ENCODE measurements at regions not wholly inside any gene's neighbourhood (a gene's known extent, or its start where the extent isn't known, plus 50 kb on each side); places are given as distances from the start of the nearest gene placed in this dataset.

DNA sequence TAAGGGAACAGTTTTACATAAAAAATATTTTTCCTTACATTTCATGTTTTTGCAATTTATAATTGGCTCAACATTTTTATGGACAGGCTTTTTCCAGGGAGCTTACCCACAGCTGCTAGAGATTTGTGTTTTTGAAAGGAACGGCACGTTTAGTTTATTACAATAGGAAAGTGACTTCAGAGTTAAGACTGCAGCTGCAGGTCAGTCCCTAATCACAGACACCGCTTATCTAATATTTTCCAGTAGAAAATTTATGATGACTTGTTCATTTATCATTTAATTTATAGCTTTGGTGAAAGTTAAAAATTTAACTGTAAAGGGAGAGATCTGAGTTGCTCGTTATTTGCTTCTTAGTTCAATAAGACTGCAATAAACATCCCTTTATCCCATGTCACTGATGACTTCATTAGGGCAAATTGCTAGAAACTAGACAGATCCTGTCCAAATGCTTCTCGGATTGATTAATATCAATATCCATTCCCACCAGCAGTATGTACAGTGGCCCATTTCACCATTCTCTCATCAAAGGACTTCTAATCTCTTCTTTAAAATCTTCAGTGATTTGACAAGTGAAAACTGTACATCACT, 97.0 kb upstream of the ODAD2 start:
- Histone ChIP-seq H3K36me3 (no peaks in the 10 kb centered on the region), H3K9me3 (no peaks in the 10 kb centered on the region), H3K4me1 (no peaks in the 10 kb centered on the region), H3K27me3 (no peaks in the 10 kb centered on the region), H3K27ac (no peak overlapping the region), H3K4me3 (no peak overlapping the region)
- no peak for ATAC-seq
- TF ChIP-seq, protein P1, sequence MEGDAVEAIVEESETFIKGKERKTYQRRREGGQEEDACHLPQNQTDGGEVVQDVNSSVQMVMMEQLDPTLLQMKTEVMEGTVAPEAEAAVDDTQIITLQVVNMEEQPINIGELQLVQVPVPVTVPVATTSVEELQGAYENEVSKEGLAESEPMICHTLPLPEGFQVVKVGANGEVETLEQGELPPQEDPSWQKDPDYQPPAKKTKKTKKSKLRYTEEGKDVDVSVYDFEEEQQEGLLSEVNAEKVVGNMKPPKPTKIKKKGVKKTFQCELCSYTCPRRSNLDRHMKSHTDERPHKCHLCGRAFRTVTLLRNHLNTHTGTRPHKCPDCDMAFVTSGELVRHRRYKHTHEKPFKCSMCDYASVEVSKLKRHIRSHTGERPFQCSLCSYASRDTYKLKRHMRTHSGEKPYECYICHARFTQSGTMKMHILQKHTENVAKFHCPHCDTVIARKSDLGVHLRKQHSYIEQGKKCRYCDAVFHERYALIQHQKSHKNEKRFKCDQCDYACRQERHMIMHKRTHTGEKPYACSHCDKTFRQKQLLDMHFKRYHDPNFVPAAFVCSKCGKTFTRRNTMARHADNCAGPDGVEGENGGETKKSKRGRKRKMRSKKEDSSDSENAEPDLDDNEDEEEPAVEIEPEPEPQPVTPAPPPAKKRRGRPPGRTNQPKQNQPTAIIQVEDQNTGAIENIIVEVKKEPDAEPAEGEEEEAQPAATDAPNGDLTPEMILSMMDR (IDR thresholded peaks at IDR 0.05): no peak
- no peak for DNase-seq
- intact Hi-C loops (cut with DNase I): no loop called here

GRCh38 chr10:28094121-28094520, 95.2 kb upstream of the ODAD2 start:
- Histone ChIP-seq H3K4me1 (no peaks in the 10 kb centered on the region), H3K27ac (no peak overlapping the region), H3K36me3 (no peaks in the 10 kb centered on the region), H3K9me3 (no peaks in the 10 kb centered on the region), H3K4me3 (no peak overlapping the region), H3K27me3 (no peaks in the 10 kb centered on the region)
- ATAC-seq (no peak), DNase-seq (no peak)
- TF ChIP-seq, protein P1 (IDR thresholded peaks at IDR 0.05): no peak
- intact Hi-C loops (cut with DNase I): no loop called here

GRCh38 chr10:28091913-28092312, 93.0 kb upstream of the ODAD2 start:
- H3K27me3 ChIP-seq: no peaks in the 10 kb centered on the region
- no peak overlapping the region for H3K4me3 ChIP-seq
- no peaks in the 10 kb centered on the region for H3K4me1 ChIP-seq
- no peak overlapping the region for H3K27ac ChIP-seq
- ATAC-seq (no peak), DNase-seq (no peak)
- H3K36me3 ChIP-seq: no peaks in the 10 kb centered on the region
- TF ChIP-seq, protein P1 (IDR thresholded peaks at IDR 0.05): no peak
- intact Hi-C loops (cut with DNase I): no loop called here
- H3K9me3 ChIP-seq: no peaks in the 10 kb centered on the region

DNA sequence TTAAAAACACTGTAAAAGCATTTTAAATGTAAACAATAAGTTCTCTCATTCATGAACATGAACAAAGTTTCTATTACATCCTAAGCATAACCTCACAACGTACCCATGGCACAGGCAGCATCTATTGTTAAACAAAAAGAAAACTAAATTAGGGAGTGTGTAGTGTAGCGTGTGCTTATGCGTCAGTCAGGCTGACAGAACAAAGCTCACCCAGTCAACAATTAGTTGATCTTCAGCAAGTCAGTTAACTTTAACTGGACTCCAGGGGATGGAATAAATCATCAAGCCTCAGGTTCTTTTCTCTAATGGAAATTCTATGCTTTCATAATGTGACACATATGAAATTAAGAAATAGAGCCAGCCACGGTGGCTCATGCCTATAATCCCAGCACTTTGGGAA, 91.6 kb upstream of the ODAD2 start:
- Histone ChIP-seq H3K36me3 (no peaks in the 10 kb centered on the region), H3K4me1 (no peaks in the 10 kb centered on the region), H3K9me3 (no peaks in the 10 kb centered on the region), H3K4me3 (no peak overlapping the region), H3K27ac (no peak overlapping the region), H3K27me3 (no peaks in the 10 kb centered on the region)
- intact Hi-C loops (cut with DNase I): no loop called here
- TF ChIP-seq, protein P1 (IDR thresholded peaks at IDR 0.05): no peak
- ATAC-seq: no peak
- no peak for DNase-seq

- Histone ChIP-seq H3K9me3 (no peaks in the 10 kb centered on the region), H3K36me3 (no peaks in the 10 kb centered on the region), H3K27ac (no peak overlapping the region), H3K27me3 (no peaks in the 10 kb centered on the region), H3K4me1 (no peaks in the 10 kb centered on the region), H3K4me3 (no peak overlapping the region)
- intact Hi-C loops (cut with DNase I): no loop called here
- TF ChIP-seq, protein P1 (IDR thresholded peaks at IDR 0.05): no peak
- ATAC-seq (no peak), DNase-seq (no peak)
Observed at GRCh38 chr10:28089467-28089866, 90.6 kb upstream of the ODAD2 start.

All from upper lobe of right lung (tissue), 1 donor.